ENCODE measurements at regions not wholly inside any gene's neighbourhood (a gene's known extent, or its start where the extent isn't known, plus 50 kb on each side); places are given as distances from the start of the nearest gene placed in this dataset.
A peak's percentile ranks its signal among the peaks of the same experiment; 100 is the strongest.

GRCh38 chr4:37040816-37041215, 203.7 kb upstream of the NWD2 start:
- Mint-ChIP-seq H3K4me3 (no peak overlapping the region), H3K4me1 (no peaks in the 10 kb centered on the region), H3K36me3 (no peaks in the 10 kb centered on the region), H3K27ac (no peak overlapping the region), H3K9me3 (peaks cover 0 to 26% (median 9%) of the 10 kb centered on the region in 6 donors), H3K27me3 (ENCODE audit: low read depth in 3 of 3) (peaks cover 0 to 2% (median 0%) of the 10 kb centered on the region in 3 donors)
- no peak for DNase-seq

- Mint-ChIP-seq H3K27ac (no peak overlapping the region), H3K4me3 (no peak overlapping the region), H3K9me3 (peaks cover 0 to 30% (median 8%) of the 10 kb centered on the region in 6 donors), H3K27me3 (ENCODE audit: low read depth in 3 of 3) (peaks cover 0 to 2% (median 2%) of the 10 kb centered on the region in 3 donors), H3K36me3 (no peaks in the 10 kb centered on the region), H3K4me1 (no peaks in the 10 kb centered on the region)
- no peak for DNase-seq
Measured at GRCh38 chr4:37043342-37043741, 201.2 kb upstream of the NWD2 start.

GRCh38 chr4:37051111-37051510, 193.4 kb upstream of the NWD2 start:
- no peak for DNase-seq
- no peak overlapping the region for H3K27ac Mint-ChIP-seq
- peaks cover 0 to 15% (median 10%) of the 10 kb centered on the region in 6 donors for H3K9me3 Mint-ChIP-seq
- H3K4me1 Mint-ChIP-seq: no peaks in the 10 kb centered on the region
- H3K27me3 Mint-ChIP-seq (ENCODE audit: low read depth in 3 of 3): peaks cover 1 to 4% (median 2%) of the 10 kb centered on the region in 3 donors
- no peak overlapping the region for H3K4me3 Mint-ChIP-seq
- no peaks in the 10 kb centered on the region for H3K36me3 Mint-ChIP-seq

DNA sequence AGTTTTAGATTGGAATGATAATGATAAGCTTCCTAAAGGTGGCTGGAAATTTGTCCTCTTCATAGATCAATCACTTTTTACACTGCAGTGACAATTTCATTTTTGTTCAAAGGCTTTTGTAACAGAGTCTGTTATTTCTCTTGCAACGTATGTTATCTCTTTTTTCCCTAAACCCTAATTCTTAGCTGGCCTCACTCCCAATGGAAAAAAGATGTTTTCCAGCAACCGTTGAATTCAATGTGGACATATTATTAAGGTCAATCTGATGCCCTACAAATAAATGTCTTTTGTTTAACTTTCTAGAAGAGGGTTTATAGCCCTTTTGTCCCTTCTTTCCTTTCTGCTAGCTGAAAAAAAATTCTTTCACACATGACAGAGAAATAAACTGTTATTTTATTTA, 192.7 kb upstream of the NWD2 start:
- Mint-ChIP-seq H3K9me3 (peaks cover 0 to 22% (median 10%) of the 10 kb centered on the region in 6 donors), H3K4me1 (no peaks in the 10 kb centered on the region), H3K36me3 (no peaks in the 10 kb centered on the region), H3K4me3 (no peak overlapping the region), H3K27ac (no peak overlapping the region), H3K27me3 (ENCODE audit: low read depth in 3 of 3) (peaks cover 1 to 2% (median 2%) of the 10 kb centered on the region in 3 donors)
- DNase-seq: no peak

- H3K4me1 Mint-ChIP-seq: no peaks in the 10 kb centered on the region
- H3K4me3 Mint-ChIP-seq: no peak overlapping the region
- DNase-seq: no peak
- no peaks in the 10 kb centered on the region for H3K36me3 Mint-ChIP-seq
- H3K9me3 Mint-ChIP-seq: peaks cover 0 to 8% (median 4%) of the 10 kb centered on the region in 6 donors
- no peak overlapping the region for H3K27ac Mint-ChIP-seq
- peaks cover 0 to 2% (median 1%) of the 10 kb centered on the region in 3 donors for H3K27me3 Mint-ChIP-seq (ENCODE audit: low read depth in 3 of 3)
Measured at GRCh38 chr4:37054531-37055077, 189.9 kb upstream of the NWD2 start.

DNA sequence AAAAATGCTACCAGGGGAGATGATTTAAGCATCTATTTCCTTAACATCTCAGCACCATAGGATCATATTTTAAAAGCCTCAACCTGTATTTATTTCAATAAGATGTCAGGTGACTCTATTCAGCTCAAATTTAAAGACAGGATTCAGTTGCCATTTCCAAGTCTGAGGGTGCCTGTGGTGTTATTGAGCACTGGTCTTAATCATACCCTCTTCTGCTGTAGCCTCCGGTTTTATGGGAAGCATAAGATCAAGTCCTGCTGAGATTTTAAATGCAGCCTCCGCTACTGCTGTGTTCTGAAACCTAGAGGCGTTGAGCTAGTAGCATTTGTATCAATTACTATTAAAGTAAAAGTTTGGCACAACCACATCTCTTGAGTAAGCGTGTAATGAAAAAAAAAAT, 185.7 kb upstream of the NWD2 start:
- peaks cover 2 to 14% (median 4%) of the 10 kb centered on the region in 6 donors for H3K9me3 Mint-ChIP-seq
- H3K4me3 Mint-ChIP-seq: no peak overlapping the region
- no peaks in the 10 kb centered on the region for H3K27me3 Mint-ChIP-seq (ENCODE audit: low read depth in 3 of 3)
- DNase-seq: no peak
- H3K36me3 Mint-ChIP-seq: no peaks in the 10 kb centered on the region
- H3K4me1 Mint-ChIP-seq: no peaks in the 10 kb centered on the region
- no peak overlapping the region for H3K27ac Mint-ChIP-seq

DNA sequence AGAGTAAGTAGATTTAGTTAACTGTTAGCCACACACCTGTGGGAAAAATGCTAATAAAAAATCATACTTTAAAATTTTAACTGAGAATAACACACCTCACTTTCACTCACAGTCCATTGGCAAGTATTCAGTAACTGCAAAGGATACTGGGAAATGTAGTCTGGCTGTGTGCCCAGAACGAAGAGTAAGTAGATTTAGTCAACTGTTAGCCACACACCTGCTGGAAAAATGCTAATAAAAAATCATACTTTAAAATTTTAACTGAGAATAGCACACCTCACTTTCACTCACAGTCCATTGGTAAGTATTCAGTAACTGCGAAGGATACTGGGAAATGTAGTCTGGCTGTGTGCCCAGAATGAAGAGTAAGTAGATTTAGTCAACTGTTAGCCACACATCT, 178.4 kb upstream of the NWD2 start:
- H3K4me3 Mint-ChIP-seq: no peak overlapping the region
- peaks cover 0 to 12% (median 0%) of the 10 kb centered on the region in 6 donors for H3K9me3 Mint-ChIP-seq
- H3K4me1 Mint-ChIP-seq: no peaks in the 10 kb centered on the region
- no peaks in the 10 kb centered on the region for H3K27me3 Mint-ChIP-seq (ENCODE audit: low read depth in 3 of 3)
- no peak overlapping the region for H3K27ac Mint-ChIP-seq
- DNase-seq: no peak
- H3K36me3 Mint-ChIP-seq: no peaks in the 10 kb centered on the region

- Mint-ChIP-seq H3K4me1 (peaks cover 0 to 4% of the 10 kb centered on the region in 2 donors), H3K4me3 (no peak overlapping the region), H3K36me3 (no peaks in the 10 kb centered on the region)
Measured at GRCh38 chr4:37068580-37068979, 176.0 kb upstream of the NWD2 start.

GRCh38 chr4:37070041-37070440, 174.5 kb upstream of the NWD2 start:
- DNase-seq: no peak
- no peak overlapping the region for H3K4me3 Mint-ChIP-seq
- H3K4me1 Mint-ChIP-seq: peaks cover 0 to 4% of the 10 kb centered on the region in 2 donors
- H3K36me3 Mint-ChIP-seq: no peaks in the 10 kb centered on the region
- H3K9me3 Mint-ChIP-seq: peaks cover 0 to 16% (median 4%) of the 10 kb centered on the region in 6 donors
- no peak overlapping the region for H3K27ac Mint-ChIP-seq
- H3K27me3 Mint-ChIP-seq (ENCODE audit: low read depth in 3 of 3): no peaks in the 10 kb centered on the region

More at GRCh38 chr4:37068580-37068979, 176.0 kb upstream of the NWD2 start:
- Mint-ChIP-seq H3K27ac (no peak overlapping the region), H3K9me3 (peaks cover 0 to 16% (median 4%) of the 10 kb centered on the region in 6 donors), H3K27me3 (ENCODE audit: low read depth in 3 of 3) (no peaks in the 10 kb centered on the region)
- DNase-seq: no peak

DNA sequence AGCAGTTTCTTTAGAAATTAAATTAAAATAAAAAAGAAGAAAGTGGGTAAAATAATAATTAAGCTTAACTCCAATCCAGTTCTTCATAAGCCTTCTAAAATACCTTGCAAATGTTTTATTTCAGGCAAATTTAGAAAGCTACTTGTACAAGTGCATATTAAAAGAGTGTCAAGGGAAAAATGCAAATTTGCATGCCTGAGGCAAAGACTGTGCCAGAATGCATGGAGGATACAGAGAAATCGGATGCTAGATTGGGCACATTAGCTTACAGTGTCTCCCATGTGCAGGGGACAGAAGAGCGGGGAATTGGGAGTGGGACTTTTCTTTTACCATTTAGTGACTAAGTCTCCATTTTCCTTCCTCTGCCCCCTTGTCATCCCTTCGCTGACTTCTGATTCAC, 173.0 kb upstream of the NWD2 start:
- no peaks in the 10 kb centered on the region for H3K27me3 Mint-ChIP-seq (ENCODE audit: low read depth in 3 of 3)
- H3K4me3 Mint-ChIP-seq: no peak overlapping the region
- H3K27ac Mint-ChIP-seq: no peak overlapping the region
- peaks cover 0 to 16% (median 4%) of the 10 kb centered on the region in 6 donors for H3K9me3 Mint-ChIP-seq
- peaks cover 0 to 4% of the 10 kb centered on the region in 2 donors for H3K4me1 Mint-ChIP-seq
- H3K36me3 Mint-ChIP-seq: no peaks in the 10 kb centered on the region
- no peak for DNase-seq

DNA sequence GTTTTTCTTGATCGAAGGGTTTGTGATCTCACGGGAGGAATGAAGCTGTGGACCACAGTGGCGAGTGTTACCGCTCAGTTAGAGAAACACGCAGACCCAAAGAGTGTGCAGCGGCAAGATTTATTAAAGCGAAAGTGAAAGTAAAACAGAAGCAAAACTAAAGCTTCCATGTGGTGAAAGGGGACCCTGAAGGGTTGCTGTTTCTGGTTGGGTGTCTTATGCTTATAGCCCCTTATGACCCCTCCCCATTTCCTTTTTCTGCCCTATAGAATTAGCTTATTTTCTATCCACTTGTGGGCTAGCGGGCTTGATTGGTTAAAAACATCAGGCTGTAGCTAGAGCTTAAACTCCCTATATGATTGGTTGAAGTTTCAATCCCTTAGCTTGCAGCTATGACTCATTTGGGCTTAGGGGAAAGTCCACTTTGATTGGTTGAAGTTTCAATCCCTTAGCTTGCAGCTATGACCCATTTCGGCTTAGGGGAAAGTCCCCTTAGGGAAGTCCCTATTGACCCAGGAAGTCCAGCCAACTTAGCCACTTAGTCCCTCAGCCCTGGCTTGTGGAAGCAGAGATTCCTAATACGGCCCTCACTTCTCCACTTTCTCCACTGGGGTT, 171.2 kb upstream of the NWD2 start:
- no peaks in the 10 kb centered on the region for H3K36me3 Mint-ChIP-seq
- no peaks in the 10 kb centered on the region for H3K27me3 Mint-ChIP-seq (ENCODE audit: low read depth in 3 of 3)
- DNase-seq: no peak
- H3K27ac Mint-ChIP-seq: no peak overlapping the region
- H3K4me3 Mint-ChIP-seq: peak overlapping the region in 1 of 5 donors; percentile 51
- H3K4me1 Mint-ChIP-seq: peaks cover 0 to 4% of the 10 kb centered on the region in 2 donors
- H3K9me3 Mint-ChIP-seq: peaks cover 0 to 20% (median 4%) of the 10 kb centered on the region in 6 donors

GRCh38 chr4:37082912-37083311, 161.6 kb upstream of the NWD2 start:
- Mint-ChIP-seq H3K27me3 (ENCODE audit: low read depth in 3 of 3) (no peaks in the 10 kb centered on the region), H3K4me3 (no peak overlapping the region), H3K9me3 (peaks cover 3 to 49% (median 18%) of the 10 kb centered on the region in 6 donors), H3K36me3 (peaks cover 0 to 3% (median 0%) of the 10 kb centered on the region in 3 donors), H3K27ac (no peak overlapping the region), H3K4me1 (no peaks in the 10 kb centered on the region)
- no peak for DNase-seq

- no peak overlapping the region for H3K27ac Mint-ChIP-seq
- peaks cover 0 to 15% (median 7%) of the 10 kb centered on the region in 6 donors for H3K9me3 Mint-ChIP-seq
- no peak for DNase-seq
- H3K4me1 Mint-ChIP-seq: no peaks in the 10 kb centered on the region
- H3K36me3 Mint-ChIP-seq: no peaks in the 10 kb centered on the region
- peaks cover 0 to 2% (median 0%) of the 10 kb centered on the region in 3 donors for H3K27me3 Mint-ChIP-seq (ENCODE audit: low read depth in 3 of 3)
- H3K4me3 Mint-ChIP-seq: no peak overlapping the region
Measured at GRCh38 chr4:37095925-37096324, 148.6 kb upstream of the NWD2 start.

GRCh38 chr4:37101182-37101581, 143.4 kb upstream of the NWD2 start:
- H3K4me3 Mint-ChIP-seq: no peak overlapping the region
- no peak for DNase-seq
- peaks cover 0 to 8% (median 5%) of the 10 kb centered on the region in 6 donors for H3K9me3 Mint-ChIP-seq

More at GRCh38 chr4:37101182-37101581, 143.4 kb upstream of the NWD2 start:
- Mint-ChIP-seq H3K27me3 (ENCODE audit: low read depth in 3 of 3) (peaks cover 0 to 1% (median 0%) of the 10 kb centered on the region in 3 donors), H3K27ac (no peak overlapping the region), H3K36me3 (no peaks in the 10 kb centered on the region), H3K4me1 (no peaks in the 10 kb centered on the region)

Measured in immature natural killer cell (primary cell).